ENCODE measurements at regions not wholly inside any gene's neighbourhood (a gene's known extent, or its start where the extent isn't known, plus 50 kb on each side); places are given as distances from the start of the nearest gene placed in this dataset.

- H4K20me1 ChIP-seq (ENCODE audit: insufficient read depth) = no peaks in the 10 kb centered on the region
- H3K9ac ChIP-seq = no peak overlapping the region
- no peak overlapping the region for H2AFZ ChIP-seq
- no peak overlapping the region for H3K4me2 ChIP-seq (ENCODE audit: unreplicated experiment)
- H3K4me3 ChIP-seq = no peak overlapping the region
- peaks cover 4% of the 10 kb centered on the region; the same call in 1 of the 2 replicates for H3K27me3 ChIP-seq (replicated peaks; ENCODE audit: insufficient read depth)
- in situ Hi-C loops (cut with MboI) = no loop called here
- no peaks in the 10 kb centered on the region for H3K9me3 ChIP-seq (ENCODE audit: low read depth)
- no peak for TF ChIP-seq EZH2 (IDR thresholded peaks at IDR 0.05; ENCODE audit: insufficient read depth, poor library complexity, severe bottlenecking)
- TF ChIP-seq EZH2phosphoT487 (IDR thresholded peaks at IDR 0.05; ENCODE audit: insufficient read depth, low read depth) = no peak
- H3K27ac ChIP-seq = no peak overlapping the region
- H3K36me3 ChIP-seq (ENCODE audit: low read depth) = no peaks in the 10 kb centered on the region
- WGBS, 2 experiments (ENCODE audit: low coverage in 1 of 2, low lambda C conversion rate in 2 of 2, missing lambda C conversion rate in 2 of 2) = 96 to 97% methylated on average over 8 of the region's 8 CpGs
- no peaks in the 10 kb centered on the region for H3F3A ChIP-seq (ENCODE audit: insufficient read depth)
- peaks cover 10% of the 10 kb centered on the region; the same call in 1 of the 2 replicates for H3K4me1 ChIP-seq (ENCODE audit: insufficient read depth)
- no peaks in the 10 kb centered on the region for H3K9me2 ChIP-seq (ENCODE audit: insufficient read depth)
- DNase-seq = peak; percentile 7
- no peaks in the 10 kb centered on the region for H3K79me2 ChIP-seq (ENCODE audit: insufficient read depth)
These were observed 316.7 kb upstream of the TLE4 start for GRCh38 chr9:79254900-79255650.

- no peak for TF ChIP-seq EZH2 (IDR thresholded peaks at IDR 0.05; ENCODE audit: insufficient read depth, poor library complexity, severe bottlenecking)
- TF ChIP-seq EZH2phosphoT487 (IDR thresholded peaks at IDR 0.05; ENCODE audit: insufficient read depth, low read depth) = no peak
- Histone ChIP-seq H3K9me2 (ENCODE audit: insufficient read depth) (no peaks in the 10 kb centered on the region), H3K27me3 (replicated peaks; ENCODE audit: insufficient read depth) (peaks cover 4% of the 10 kb centered on the region; the same call in 1 of the 2 replicates), H3F3A (ENCODE audit: insufficient read depth) (no peaks in the 10 kb centered on the region), H3K9ac (no peak overlapping the region), H3K4me1 (ENCODE audit: insufficient read depth) (peaks cover 10% of the 10 kb centered on the region; the same call in 1 of the 2 replicates), H3K36me3 (ENCODE audit: low read depth) (no peaks in the 10 kb centered on the region), H4K20me1 (ENCODE audit: insufficient read depth) (no peaks in the 10 kb centered on the region), H3K9me3 (ENCODE audit: low read depth) (no peaks in the 10 kb centered on the region), H2AFZ (no peak overlapping the region), H3K4me3 (no peak overlapping the region), H3K79me2 (ENCODE audit: insufficient read depth) (no peaks in the 10 kb centered on the region), H3K4me2 (ENCODE audit: unreplicated experiment) (no peak overlapping the region), H3K27ac (no peak overlapping the region)
- DNase-seq = no peak
- 83 to 84% methylated on average over 10 of the region's 10 CpGs for WGBS, 2 experiments (ENCODE audit: low coverage in 1 of 2, low lambda C conversion rate in 2 of 2, missing lambda C conversion rate in 2 of 2)
- in situ Hi-C loops (cut with MboI) = no loop called here
These were observed 316.0 kb upstream of the TLE4 start for GRCh38 chr9:79255651-79256260.

- Histone ChIP-seq H3K9ac (no peak overlapping the region), H3K4me3 (peak overlapping the region; percentile 53), H3K9me3 (ENCODE audit: low read depth) (no peaks in the 10 kb centered on the region), H3K9me2 (ENCODE audit: insufficient read depth) (no peaks in the 10 kb centered on the region), H3F3A (ENCODE audit: insufficient read depth) (no peaks in the 10 kb centered on the region), H3K36me3 (ENCODE audit: low read depth) (no peaks in the 10 kb centered on the region), H3K27me3 (replicated peaks; ENCODE audit: insufficient read depth) (peaks cover 4% of the 10 kb centered on the region; the same call in 1 of the 2 replicates), H3K4me2 (ENCODE audit: unreplicated experiment) (peak overlapping the region; percentile 79), H3K79me2 (ENCODE audit: insufficient read depth) (no peaks in the 10 kb centered on the region), H2AFZ (peak overlapping the region; percentile 49), H3K4me1 (ENCODE audit: insufficient read depth) (peaks cover 10% of the 10 kb centered on the region; the same call in 1 of the 2 replicates), H3K27ac (no peak overlapping the region), H4K20me1 (ENCODE audit: insufficient read depth) (no peaks in the 10 kb centered on the region)
- TF ChIP-seq EZH2phosphoT487 (IDR thresholded peaks at IDR 0.05; ENCODE audit: insufficient read depth, low read depth) = no peak
- no peak for TF ChIP-seq EZH2 (IDR thresholded peaks at IDR 0.05; ENCODE audit: insufficient read depth, poor library complexity, severe bottlenecking)
- 5% methylated on average over 15 of the region's 15 CpGs for WGBS, 2 experiments (ENCODE audit: low coverage in 1 of 2, low lambda C conversion rate in 2 of 2, missing lambda C conversion rate in 2 of 2)
- peak; percentile 55 for DNase-seq
- in situ Hi-C loops (cut with MboI) = no loop called here
These were observed 315.0 kb upstream of the TLE4 start for GRCh38 chr9:79256691-79257213.

- WGBS, 2 experiments (ENCODE audit: low coverage in 1 of 2, low lambda C conversion rate in 2 of 2, missing lambda C conversion rate in 2 of 2) = 20 to 24% methylated on average over 19 of the region's 19 CpGs
- Histone ChIP-seq H2AFZ (peak overlapping the region; percentile 49), H3K27ac (no peak overlapping the region), H3K9me2 (ENCODE audit: insufficient read depth) (no peaks in the 10 kb centered on the region), H3K4me1 (ENCODE audit: insufficient read depth) (peaks cover 10% of the 10 kb centered on the region; the same call in 1 of the 2 replicates), H3K79me2 (ENCODE audit: insufficient read depth) (no peaks in the 10 kb centered on the region), H3F3A (ENCODE audit: insufficient read depth) (no peaks in the 10 kb centered on the region), H3K27me3 (replicated peaks; ENCODE audit: insufficient read depth) (peaks cover 4% of the 10 kb centered on the region; the same call in 1 of the 2 replicates), H3K4me2 (ENCODE audit: unreplicated experiment) (peak overlapping the region; percentile 79), H3K9me3 (ENCODE audit: low read depth) (no peaks in the 10 kb centered on the region), H3K9ac (no peak overlapping the region), H3K36me3 (ENCODE audit: low read depth) (no peaks in the 10 kb centered on the region), H4K20me1 (ENCODE audit: insufficient read depth) (no peaks in the 10 kb centered on the region), H3K4me3 (peak overlapping the region; percentile 53)
- no peak for TF ChIP-seq EZH2phosphoT487 (IDR thresholded peaks at IDR 0.05; ENCODE audit: insufficient read depth, low read depth)
- TF ChIP-seq EZH2 (IDR thresholded peaks at IDR 0.05; ENCODE audit: insufficient read depth, poor library complexity, severe bottlenecking) = no peak
- peak; percentile 11 for DNase-seq
- in situ Hi-C loops (cut with MboI) = no loop called here
These were observed 314.5 kb upstream of the TLE4 start for GRCh38 chr9:79257228-79257781.

Measured in GM23248 (cell line).